Putamen (tissue), 1 donor: ENCODE measurements at regions not wholly inside any gene's neighbourhood (a gene's known extent, or its start where the extent isn't known, plus 50 kb on each side); places are given as distances from the start of the nearest gene placed in this dataset.

Experiments
- DNase-seq: peaks from one replicate; pipeline ENCODE4 v3.0.0-alpha.2; 2016; ENCODE audit warnings: low spot score

- no peak for DNase-seq
These were observed 122.6 kb downstream of the P2RY1 start for GRCh38 chr3:152957491-152957890.

GRCh38 chr3:152959307-152959706, 124.4 kb downstream of the P2RY1 start:
- no peak for DNase-seq

DNA sequence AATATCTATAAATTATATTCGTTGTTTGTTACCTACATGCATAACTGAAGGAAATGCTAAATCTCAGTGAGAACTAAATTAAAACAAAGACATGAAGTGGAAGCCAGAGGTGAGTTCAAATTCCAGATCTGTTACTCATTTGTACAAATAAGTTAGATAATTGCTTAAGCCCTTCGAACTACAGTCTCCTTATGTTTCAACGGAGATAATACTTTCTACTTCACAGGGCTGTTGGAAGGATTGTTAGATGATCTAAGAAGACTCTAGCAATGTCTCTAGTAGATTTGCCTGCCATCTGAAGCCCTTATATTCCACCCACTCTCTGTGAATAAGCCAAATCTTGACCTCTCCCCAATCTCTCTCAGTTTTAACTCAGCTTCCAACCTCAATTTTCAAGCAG, 125.8 kb downstream of the P2RY1 start:
- DNase-seq: no peak

- no peak for DNase-seq
These were observed 126.4 kb downstream of the P2RY1 start for GRCh38 chr3:152961323-152961722.

- DNase-seq: no peak
These were observed 130.1 kb downstream of the P2RY1 start for GRCh38 chr3:152964911-152965609.

GRCh38 chr3:152968388-152969024, 133.6 kb downstream of the P2RY1 start:
- no peak for DNase-seq

- DNase-seq: no peak
These were observed 134.8 kb downstream of the P2RY1 start for GRCh38 chr3:152969557-152970300.

GRCh38 chr3:152970851-152971250, 135.9 kb downstream of the P2RY1 start:
- no peak for DNase-seq

- no peak for DNase-seq
These were observed 136.9 kb downstream of the P2RY1 start for GRCh38 chr3:152971880-152972279.

DNA sequence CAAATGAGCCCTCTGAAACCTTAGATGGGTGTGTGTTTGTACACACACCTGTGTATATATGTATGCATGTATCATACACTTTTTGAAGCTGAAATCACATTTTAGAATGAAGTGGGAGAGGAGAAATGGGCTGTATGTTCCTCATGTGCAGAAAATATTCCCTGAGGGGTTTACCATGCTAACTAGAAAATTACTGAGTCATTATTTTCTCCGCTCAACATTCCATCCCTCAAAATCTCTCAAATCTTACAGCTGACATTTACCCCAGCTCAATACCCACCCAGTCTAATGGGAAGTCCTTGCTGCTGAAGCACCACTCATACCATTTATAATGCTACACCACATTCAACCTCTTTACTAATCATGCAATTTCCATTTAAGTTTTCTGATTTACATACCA, 138.6 kb downstream of the P2RY1 start:
- DNase-seq: no peak

- no peak for DNase-seq
These were observed 141.3 kb downstream of the P2RY1 start for GRCh38 chr3:152976239-152976638.

DNA sequence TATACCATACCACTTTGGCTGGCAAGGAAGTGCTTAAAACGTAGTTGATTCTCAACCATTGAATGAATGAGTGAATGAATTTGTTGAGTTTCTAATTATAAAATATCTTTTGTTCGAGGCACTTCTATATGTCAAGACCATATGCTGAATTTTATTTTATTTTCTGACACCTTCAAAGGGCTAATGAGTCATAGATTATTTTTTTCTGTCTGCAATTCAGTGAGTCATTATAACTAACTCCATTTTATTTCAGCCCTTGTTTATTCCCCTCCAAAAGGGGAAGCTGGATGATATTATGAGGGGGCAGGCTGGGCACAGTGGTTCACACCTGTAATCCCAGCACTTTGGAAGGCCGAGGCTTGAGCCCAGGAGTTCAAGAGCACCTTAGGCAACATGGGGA, 142.4 kb downstream of the P2RY1 start:
- no peak for DNase-seq

GRCh38 chr3:152978152-152978551, 143.2 kb downstream of the P2RY1 start:
- no peak for DNase-seq

GRCh38 chr3:152997526-152997925, 162.6 kb downstream of the P2RY1 start:
- no peak for DNase-seq

DNA sequence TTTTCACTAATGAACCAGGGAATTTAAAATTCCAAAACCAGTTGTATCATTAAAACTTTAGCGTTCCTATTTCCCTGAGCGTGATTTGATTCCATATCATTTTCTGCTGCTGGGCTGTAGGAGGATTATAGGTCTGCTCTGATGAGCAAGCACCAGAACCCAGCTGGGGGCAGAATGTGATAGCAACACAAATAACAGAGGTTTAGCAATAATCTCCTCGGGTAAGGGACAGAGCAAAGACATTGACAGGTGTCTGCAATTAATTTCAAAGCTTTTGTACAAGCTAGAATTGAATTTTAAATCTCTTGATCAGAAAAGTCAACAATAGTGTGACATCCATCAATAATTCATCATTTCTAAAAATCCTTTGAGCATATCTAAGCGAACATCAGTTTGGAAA, 163.4 kb upstream of the RAP2B start:
- DNase-seq: no peak

DNA sequence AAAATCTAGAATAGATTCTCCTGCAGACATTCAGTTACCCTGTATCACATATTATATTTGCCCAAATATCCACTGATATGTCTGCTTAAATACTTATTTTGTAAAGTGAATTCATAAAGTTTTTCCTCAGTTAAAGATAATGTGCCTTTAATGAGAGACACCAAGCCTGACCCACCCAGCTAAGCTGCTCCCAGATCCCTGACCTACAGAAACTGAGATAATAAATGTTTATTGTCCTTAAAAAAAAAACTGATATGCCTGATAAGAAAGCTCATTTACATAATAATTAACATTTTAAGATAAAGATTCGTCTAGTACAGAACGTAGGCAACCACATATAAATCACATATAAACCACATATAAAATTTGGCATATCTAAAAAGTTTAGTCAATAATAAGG, 161.7 kb upstream of the RAP2B start:
- no peak for DNase-seq

GRCh38 chr3:153001210-153002078, 160.6 kb upstream of the RAP2B start:
- DNase-seq: no peak

- DNase-seq: no peak
These were observed 158.6 kb upstream of the RAP2B start for GRCh38 chr3:153003441-153003840.

GRCh38 chr3:153003862-153004261, 158.2 kb upstream of the RAP2B start:
- DNase-seq: no peak

- DNase-seq: no peak
These were observed 153.8 kb upstream of the RAP2B start for GRCh38 chr3:153008226-153008625.

- no peak for DNase-seq
These were observed 138.1 kb upstream of the RAP2B start for GRCh38 chr3:153023896-153024295.

DNA sequence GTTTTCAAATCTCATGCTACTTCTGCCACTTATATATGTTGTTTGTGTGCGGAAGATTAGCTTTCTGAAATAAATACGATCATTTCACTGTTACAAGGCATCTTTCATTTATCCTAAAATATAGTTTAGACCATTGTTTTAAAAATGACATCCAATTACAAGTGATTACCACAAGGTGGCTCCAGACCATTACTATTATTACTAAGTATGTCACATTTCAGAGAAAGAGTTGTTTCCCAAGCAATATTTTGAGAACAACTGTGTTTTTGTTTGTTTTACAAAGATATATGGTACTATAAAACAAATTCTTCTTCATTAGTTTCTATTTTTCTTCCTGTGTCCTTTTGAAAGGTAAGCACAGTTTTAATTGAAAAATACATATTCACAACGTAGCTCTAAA, 136.0 kb upstream of the RAP2B start:
- DNase-seq: no peak
